ENCODE measurements at regions not wholly inside any gene's neighbourhood (a gene's known extent, or its start where the extent isn't known, plus 50 kb on each side); places are given as distances from the start of the nearest gene placed in this dataset.

DNA sequence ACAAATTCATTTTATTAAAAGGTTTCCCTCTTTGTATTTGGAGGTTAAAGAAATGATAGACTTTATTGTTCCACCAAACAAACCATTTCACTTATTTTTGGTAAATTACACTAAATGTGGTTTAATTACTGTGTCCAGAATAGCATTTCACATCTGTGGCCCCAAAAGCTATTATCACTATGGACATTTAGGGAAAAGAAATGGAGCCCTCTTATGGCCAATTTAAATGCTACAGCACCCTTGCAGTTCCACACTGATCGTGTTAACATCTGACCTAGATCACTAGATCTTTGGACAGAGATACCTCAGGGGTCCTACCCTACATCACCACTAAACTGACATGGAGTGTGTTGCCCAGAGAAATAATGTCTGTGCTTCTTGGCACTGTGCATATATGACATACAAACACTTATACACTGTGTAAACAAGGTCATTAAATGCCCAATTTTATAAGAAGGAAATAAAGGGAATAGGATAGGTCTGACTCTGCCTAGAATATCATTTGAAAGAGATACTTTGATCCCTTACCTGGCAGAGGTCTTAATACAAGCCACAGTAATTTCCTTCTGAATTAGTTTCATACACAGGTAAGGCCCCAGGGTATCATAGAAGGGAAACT is 163.9 kb downstream of the KDR start:
- Mint-ChIP-seq H3K36me3 (no peaks in the 10 kb centered on the region), H3K4me1 (peaks cover 26 to 35% of the 10 kb centered on the region in 2 donors), H3K27me3 (ENCODE audit: low read depth in 2 of 2) (no peaks in the 10 kb centered on the region), H3K9me3 (no peaks in the 10 kb centered on the region), H3K27ac (peak overlapping the region in 1 of 2 donors; percentile 33), H3K4me3 (no peak overlapping the region)
- peaks cover 11% of the 10 kb centered on the region for H3K4me1 ChIP-seq (ENCODE audit: control insufficient read depth, insufficient read depth, low read length)
- TF ChIP-seq, protein P1, sequence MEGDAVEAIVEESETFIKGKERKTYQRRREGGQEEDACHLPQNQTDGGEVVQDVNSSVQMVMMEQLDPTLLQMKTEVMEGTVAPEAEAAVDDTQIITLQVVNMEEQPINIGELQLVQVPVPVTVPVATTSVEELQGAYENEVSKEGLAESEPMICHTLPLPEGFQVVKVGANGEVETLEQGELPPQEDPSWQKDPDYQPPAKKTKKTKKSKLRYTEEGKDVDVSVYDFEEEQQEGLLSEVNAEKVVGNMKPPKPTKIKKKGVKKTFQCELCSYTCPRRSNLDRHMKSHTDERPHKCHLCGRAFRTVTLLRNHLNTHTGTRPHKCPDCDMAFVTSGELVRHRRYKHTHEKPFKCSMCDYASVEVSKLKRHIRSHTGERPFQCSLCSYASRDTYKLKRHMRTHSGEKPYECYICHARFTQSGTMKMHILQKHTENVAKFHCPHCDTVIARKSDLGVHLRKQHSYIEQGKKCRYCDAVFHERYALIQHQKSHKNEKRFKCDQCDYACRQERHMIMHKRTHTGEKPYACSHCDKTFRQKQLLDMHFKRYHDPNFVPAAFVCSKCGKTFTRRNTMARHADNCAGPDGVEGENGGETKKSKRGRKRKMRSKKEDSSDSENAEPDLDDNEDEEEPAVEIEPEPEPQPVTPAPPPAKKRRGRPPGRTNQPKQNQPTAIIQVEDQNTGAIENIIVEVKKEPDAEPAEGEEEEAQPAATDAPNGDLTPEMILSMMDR (IDR thresholded peaks at IDR 0.05) = peak; percentile 68
- intact Hi-C loops (cut with micrococcal nuclease) = loop anchor here (1.0 to 2.0 kb wide), 5 partner anchors 19 to 642 kb away; no protein-coding TSS in a partner anchor
- 6% methylated on average over 1 of the region's 1 CpG for WGBS (ENCODE audit: insufficient coverage)
- H3K27me3 ChIP-seq (ENCODE audit: control insufficient read depth, insufficient read depth, low read length) = no peaks in the 10 kb centered on the region
- ATAC-seq = peak; percentile 40 to 60 (median 52)
- H3K27ac ChIP-seq (ENCODE audit: low read length) = no peak overlapping the region
- no peak overlapping the region for H3K4me3 ChIP-seq (ENCODE audit: low read length)
- no peaks in the 10 kb centered on the region for H3K9me3 ChIP-seq (ENCODE audit: control insufficient read depth, insufficient read depth, low read length)
- no peaks in the 10 kb centered on the region for H3K36me3 ChIP-seq (ENCODE audit: control insufficient read depth, insufficient read depth, low read length)
- DNase-seq = peak in 1 of 2 donors; percentile 53

DNA sequence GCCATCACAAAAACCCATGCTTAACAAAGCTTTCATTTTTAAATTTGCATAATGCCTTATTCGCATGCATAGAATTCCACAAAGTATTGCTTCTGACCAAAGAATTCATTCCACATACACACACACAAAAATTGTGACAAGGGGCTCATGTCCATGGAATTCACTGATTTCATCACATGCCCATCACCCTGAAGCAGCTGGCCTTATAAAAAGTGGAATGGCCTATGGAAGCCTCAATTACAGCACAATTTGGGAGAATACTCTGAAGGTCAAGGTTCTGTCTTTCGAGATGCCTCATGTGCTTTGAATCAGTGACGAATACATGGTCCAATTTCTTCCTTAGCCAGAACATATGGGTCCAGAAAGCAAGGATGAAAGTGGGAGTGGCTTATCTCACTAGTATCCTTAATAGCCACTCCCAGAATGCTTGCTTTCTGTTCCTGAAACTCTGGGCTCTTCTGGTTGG is 165.7 kb downstream of the KDR start:
- intact Hi-C loops (cut with micrococcal nuclease) = loop anchor here (2.0 kb wide), 1 partner anchor 17 kb away; no protein-coding TSS in a partner anchor
- WGBS (ENCODE audit: insufficient coverage) = 91% methylated on average over 3 of the region's 3 CpGs

DNA sequence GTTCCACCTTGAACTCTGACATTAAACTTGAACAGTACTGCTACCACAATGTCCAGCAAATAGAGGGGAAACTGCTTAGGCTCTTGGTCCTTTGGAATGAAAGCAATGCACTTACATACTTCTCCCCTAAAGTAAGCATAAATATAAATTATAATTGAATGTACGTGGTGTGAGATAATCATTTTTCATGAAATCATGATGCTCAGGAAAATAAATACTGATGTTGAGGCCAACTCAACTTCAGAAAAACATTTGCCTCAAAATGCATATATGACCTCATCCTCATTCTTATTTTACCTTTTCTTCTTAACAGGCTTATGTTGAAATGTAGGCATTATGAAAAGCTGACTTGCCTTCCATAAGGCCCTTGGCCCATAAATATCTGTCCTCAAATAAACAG is 166.3 kb downstream of the KDR start:
- H3K9me3 ChIP-seq (ENCODE audit: control insufficient read depth, insufficient read depth, low read length) = no peaks in the 10 kb centered on the region
- H3K36me3 ChIP-seq (ENCODE audit: control insufficient read depth, insufficient read depth, low read length) = no peaks in the 10 kb centered on the region
- Mint-ChIP-seq H3K4me3 (no peak overlapping the region), H3K27ac (peak overlapping the region in 1 of 2 donors; percentile 40), H3K9me3 (no peaks in the 10 kb centered on the region), H3K36me3 (no peaks in the 10 kb centered on the region), H3K27me3 (ENCODE audit: low read depth in 2 of 2) (no peaks in the 10 kb centered on the region), H3K4me1 (peaks cover 26 to 35% of the 10 kb centered on the region in 2 donors)
- DNase-seq (no peak), ATAC-seq (no peak)
- no peaks in the 10 kb centered on the region for H3K27me3 ChIP-seq (ENCODE audit: control insufficient read depth, insufficient read depth, low read length)
- intact Hi-C loops (cut with micrococcal nuclease) = no loop called here
- no peak overlapping the region for H3K27ac ChIP-seq (ENCODE audit: low read length)
- TF ChIP-seq, protein P1 (IDR thresholded peaks at IDR 0.05) = no peak
- H3K4me1 ChIP-seq (ENCODE audit: control insufficient read depth, insufficient read depth, low read length) = peaks cover 11% of the 10 kb centered on the region
- no peak overlapping the region for H3K4me3 ChIP-seq (ENCODE audit: low read length)
- WGBS (ENCODE audit: insufficient coverage) = no CpG with 5 or more reads among the region's 1 CpG

More for the DNA sequence above, 165.7 kb downstream of the KDR start:
- TF ChIP-seq, protein P1 (IDR thresholded peaks at IDR 0.05) = no peak
- H3K4me3 ChIP-seq (ENCODE audit: low read length) = no peak overlapping the region
- no peaks in the 10 kb centered on the region for H3K27me3 ChIP-seq (ENCODE audit: control insufficient read depth, insufficient read depth, low read length)
- H3K9me3 ChIP-seq (ENCODE audit: control insufficient read depth, insufficient read depth, low read length) = no peaks in the 10 kb centered on the region
- H3K4me1 ChIP-seq (ENCODE audit: control insufficient read depth, insufficient read depth, low read length) = peaks cover 11% of the 10 kb centered on the region
- H3K36me3 Mint-ChIP-seq = no peaks in the 10 kb centered on the region
- peak overlapping the region in 1 of 2 donors; percentile 40 for H3K27ac Mint-ChIP-seq
- DNase-seq (no peak), ATAC-seq (no peak)
- H3K36me3 ChIP-seq (ENCODE audit: control insufficient read depth, insufficient read depth, low read length) = no peaks in the 10 kb centered on the region
- H3K9me3 Mint-ChIP-seq = no peaks in the 10 kb centered on the region
- no peaks in the 10 kb centered on the region for H3K27me3 Mint-ChIP-seq (ENCODE audit: low read depth in 2 of 2)
- H3K4me3 Mint-ChIP-seq = no peak overlapping the region
- peaks cover 26 to 35% of the 10 kb centered on the region in 2 donors for H3K4me1 Mint-ChIP-seq
- no peak overlapping the region for H3K27ac ChIP-seq (ENCODE audit: low read length)
